CD4-positive, CD25-positive, alpha-beta regulatory T cell (primary cell): ENCODE measurements at regions not wholly inside any gene's neighbourhood (a gene's known extent, or its start where the extent isn't known, plus 50 kb on each side); places are given as distances from the start of the nearest gene placed in this dataset.

Experiments used
- ATAC-seq, 2 donors: fragments of 150-1000 bp; cut with Tn5 transposase; one replicate each; pipeline ENCODE4 v1.10.0; 2021; ENCODE audit warnings: low read depth in 2 of 2, moderate number of reproducible peaks in 2 of 2, moderate library complexity in 1 of 2
- DNase-seq, 3 donors: peaks; one replicate each; pipeline versions ENCODE4 v3.0.0 to v3.0.0-alpha.2; 2012 to 2022; ENCODE audit warnings: mixed read lengths in 1 of 3
- H3K27ac ChIP-seq: one replicate; pipeline ENCODE4 v1.7.0; 2013; ENCODE audit warnings: mild to moderate bottlenecking, low read length; ENCODE audit not compliant: insufficient read depth, poor library complexity, severe bottlenecking
- H3K27me3 ChIP-seq: one replicate; pipeline ENCODE4 v1.7.0; 2013; ENCODE audit warnings: low read length; ENCODE audit not compliant: control insufficient read depth, insufficient read depth
- H3K36me3 ChIP-seq: one replicate; pipeline ENCODE4 v1.7.0; 2013; ENCODE audit warnings: mild to moderate bottlenecking, low read length, moderate library complexity; ENCODE audit not compliant: control insufficient read depth, insufficient read depth
- H3K4me1 ChIP-seq: 2 replicates; pipeline ENCODE4 v1.7.0; 2013; ENCODE audit warnings: mild to moderate bottlenecking, low read length; ENCODE audit not compliant: insufficient read depth, control insufficient read depth, poor library complexity, severe bottlenecking
- H3K4me3 ChIP-seq: one replicate; pipeline ENCODE4 v1.7.0; 2013; ENCODE audit warnings: low read depth, mild to moderate bottlenecking, low read length, moderate library complexity
- H3K9me3 ChIP-seq, 2 experiments: 1 replicate in 1 of 2; 2 replicates in 1 of 2; pipeline ENCODE4 v1.7.0; 2013; ENCODE audit warnings: low read length in 2 of 2, mild to moderate bottlenecking in 1 of 2, moderate library complexity in 1 of 2; ENCODE audit not compliant: control insufficient read depth in 2 of 2
- H3K27ac Mint-ChIP-seq, 3 donors: one replicate each; pipeline ENCODE4 v1.8.0; 2020 to 2022; ENCODE audit warnings: mild to moderate bottlenecking in 3 of 3, mixed read lengths in 3 of 3, moderate library complexity in 2 of 3
- H3K27me3 Mint-ChIP-seq: one replicate; pipeline ENCODE4 v1.8.0; 2022; ENCODE audit warnings: mild to moderate bottlenecking, mixed read lengths
- H3K36me3 Mint-ChIP-seq: one replicate; pipeline ENCODE4 v1.8.0; 2020; ENCODE audit warnings: mixed read lengths
- H3K4me1 Mint-ChIP-seq, 4 donors: one replicate each; pipeline ENCODE4 v1.8.0; 2020 to 2022; ENCODE audit warnings: mixed read lengths in 4 of 4, mild to moderate bottlenecking in 1 of 4
- H3K4me3 Mint-ChIP-seq, 4 donors: one replicate each; pipeline ENCODE4 v1.8.0; 2020 to 2022; ENCODE audit warnings: mild to moderate bottlenecking in 4 of 4, mixed read lengths in 4 of 4, moderate library complexity in 3 of 4
- H3K9me3 Mint-ChIP-seq, 7 donors: one replicate each; pipeline ENCODE4 v1.8.0; 2020 to 2022; ENCODE audit warnings: mixed read lengths in 7 of 7, mild to moderate bottlenecking in 3 of 7, moderate library complexity in 2 of 7

- Mint-ChIP-seq H3K9me3 (peaks cover 0 to 2% (median 0%) of the 10 kb centered on the region in 7 donors), H3K27me3 (no peaks in the 10 kb centered on the region), H3K4me1 (peaks cover 0 to 10% (median under 1%) of the 10 kb centered on the region in 4 donors), H3K4me3 (no peak overlapping the region), H3K27ac (no peak overlapping the region), H3K36me3 (no peaks in the 10 kb centered on the region)
- Histone ChIP-seq H3K4me3 (no peak overlapping the region), H3K36me3 (no peaks in the 10 kb centered on the region), H3K27me3 (no peaks in the 10 kb centered on the region), H3K9me3 (no peaks in the 10 kb centered on the region), H3K4me1 (no peaks in the 10 kb centered on the region), H3K27ac (no peak overlapping the region)
- no peak for DNase-seq
- no peak for ATAC-seq
Observed at GRCh38 chr15:69855258-69856000, 242.3 kb downstream of the TLE3 start.

GRCh38 chr15:69857250-69857649, 240.5 kb downstream of the TLE3 start:
- Mint-ChIP-seq H3K36me3 (no peaks in the 10 kb centered on the region), H3K4me3 (no peak overlapping the region), H3K27me3 (no peaks in the 10 kb centered on the region), H3K9me3 (peaks cover 0 to 1% (median 0%) of the 10 kb centered on the region in 7 donors), H3K4me1 (peaks cover 0 to 10% (median under 1%) of the 10 kb centered on the region in 4 donors), H3K27ac (no peak overlapping the region)
- no peak for ATAC-seq
- no peak overlapping the region for H3K27ac ChIP-seq
- H3K27me3 ChIP-seq = no peaks in the 10 kb centered on the region
- no peaks in the 10 kb centered on the region for H3K9me3 ChIP-seq
- no peaks in the 10 kb centered on the region for H3K36me3 ChIP-seq
- no peak for DNase-seq
- H3K4me3 ChIP-seq = no peak overlapping the region
- no peaks in the 10 kb centered on the region for H3K4me1 ChIP-seq

- Histone ChIP-seq H3K4me1 (no peaks in the 10 kb centered on the region), H3K9me3 (no peaks in the 10 kb centered on the region), H3K27ac (no peak overlapping the region), H3K4me3 (no peak overlapping the region), H3K27me3 (no peaks in the 10 kb centered on the region), H3K36me3 (no peaks in the 10 kb centered on the region)
- H3K27ac Mint-ChIP-seq = no peak overlapping the region
- peaks cover 0 to 1% (median 0%) of the 10 kb centered on the region in 7 donors for H3K9me3 Mint-ChIP-seq
- peaks cover 0 to 10% (median under 1%) of the 10 kb centered on the region in 4 donors for H3K4me1 Mint-ChIP-seq
- no peaks in the 10 kb centered on the region for H3K36me3 Mint-ChIP-seq
- no peak for DNase-seq
- no peaks in the 10 kb centered on the region for H3K27me3 Mint-ChIP-seq
- ATAC-seq = no peak
- H3K4me3 Mint-ChIP-seq = no peak overlapping the region
Observed at GRCh38 chr15:69857686-69858391, 239.9 kb downstream of the TLE3 start.

- no peak overlapping the region for H3K4me3 Mint-ChIP-seq
- no peak overlapping the region for H3K4me3 ChIP-seq
- no peaks in the 10 kb centered on the region for H3K9me3 ChIP-seq
- no peaks in the 10 kb centered on the region for H3K36me3 Mint-ChIP-seq
- peaks cover 0 to 10% (median under 1%) of the 10 kb centered on the region in 4 donors for H3K4me1 Mint-ChIP-seq
- H3K27me3 Mint-ChIP-seq = peaks cover 4% of the 10 kb centered on the region
- no peaks in the 10 kb centered on the region for H3K27me3 ChIP-seq
- DNase-seq (no peak), ATAC-seq (no peak)
- H3K9me3 Mint-ChIP-seq = peaks cover 0 to 1% (median 0%) of the 10 kb centered on the region in 7 donors
- no peaks in the 10 kb centered on the region for H3K36me3 ChIP-seq
- no peak overlapping the region for H3K27ac ChIP-seq
- H3K4me1 ChIP-seq = no peaks in the 10 kb centered on the region
- no peak overlapping the region for H3K27ac Mint-ChIP-seq
Observed at GRCh38 chr15:69858456-69858855, 239.3 kb downstream of the TLE3 start.

- Histone ChIP-seq H3K27me3 (no peaks in the 10 kb centered on the region), H3K36me3 (no peaks in the 10 kb centered on the region), H3K4me3 (no peak overlapping the region), H3K27ac (no peak overlapping the region), H3K4me1 (no peaks in the 10 kb centered on the region), H3K9me3 (no peaks in the 10 kb centered on the region)
- no peak overlapping the region for H3K27ac Mint-ChIP-seq
- no peaks in the 10 kb centered on the region for H3K36me3 Mint-ChIP-seq
- no peak for ATAC-seq
- DNase-seq = no peak
- H3K9me3 Mint-ChIP-seq = peaks cover 0 to 1% (median 0%) of the 10 kb centered on the region in 7 donors
- H3K27me3 Mint-ChIP-seq = peaks cover 4% of the 10 kb centered on the region
- H3K4me3 Mint-ChIP-seq = no peak overlapping the region
- H3K4me1 Mint-ChIP-seq = peaks cover 0 to 10% (median under 1%) of the 10 kb centered on the region in 4 donors
Observed at GRCh38 chr15:69859866-69860265, 237.9 kb downstream of the TLE3 start.

GRCh38 chr15:69860321-69860720, 237.4 kb downstream of the TLE3 start:
- peaks cover 4% of the 10 kb centered on the region for H3K27me3 Mint-ChIP-seq
- H3K4me1 Mint-ChIP-seq = peaks cover 0 to 10% (median under 1%) of the 10 kb centered on the region in 4 donors
- H3K4me3 Mint-ChIP-seq = no peak overlapping the region
- H3K27ac Mint-ChIP-seq = no peak overlapping the region
- Histone ChIP-seq H3K27ac (no peak overlapping the region), H3K4me3 (no peak overlapping the region), H3K9me3 (no peaks in the 10 kb centered on the region), H3K36me3 (no peaks in the 10 kb centered on the region), H3K4me1 (no peaks in the 10 kb centered on the region), H3K27me3 (no peaks in the 10 kb centered on the region)
- H3K36me3 Mint-ChIP-seq = no peaks in the 10 kb centered on the region
- DNase-seq = no peak
- H3K9me3 Mint-ChIP-seq = peaks cover 0 to 1% (median 0%) of the 10 kb centered on the region in 7 donors
- no peak for ATAC-seq

GRCh38 chr15:69860921-69861320, 236.8 kb downstream of the TLE3 start:
- Mint-ChIP-seq H3K36me3 (no peaks in the 10 kb centered on the region), H3K27ac (no peak overlapping the region), H3K4me3 (no peak overlapping the region), H3K9me3 (peaks cover 0 to 1% (median 0%) of the 10 kb centered on the region in 7 donors), H3K4me1 (peaks cover 0 to 10% (median under 1%) of the 10 kb centered on the region in 4 donors), H3K27me3 (peaks cover 4% of the 10 kb centered on the region)
- ATAC-seq (no peak), DNase-seq (no peak)
- Histone ChIP-seq H3K4me3 (no peak overlapping the region), H3K36me3 (no peaks in the 10 kb centered on the region), H3K27ac (no peak overlapping the region), H3K9me3 (no peaks in the 10 kb centered on the region), H3K27me3 (no peaks in the 10 kb centered on the region), H3K4me1 (no peaks in the 10 kb centered on the region)
